NCI-H510A (cell line): ENCODE measurements at regions not wholly inside any gene's neighbourhood (a gene's known extent, or its start where the extent isn't known, plus 50 kb on each side); places are given as distances from the start of the nearest gene placed in this dataset.

Experiments
- DNase-seq: peaks from one replicate; lab custom pipeline; 2025; lab: John Stamatoyannopoulos, UW

DNA sequence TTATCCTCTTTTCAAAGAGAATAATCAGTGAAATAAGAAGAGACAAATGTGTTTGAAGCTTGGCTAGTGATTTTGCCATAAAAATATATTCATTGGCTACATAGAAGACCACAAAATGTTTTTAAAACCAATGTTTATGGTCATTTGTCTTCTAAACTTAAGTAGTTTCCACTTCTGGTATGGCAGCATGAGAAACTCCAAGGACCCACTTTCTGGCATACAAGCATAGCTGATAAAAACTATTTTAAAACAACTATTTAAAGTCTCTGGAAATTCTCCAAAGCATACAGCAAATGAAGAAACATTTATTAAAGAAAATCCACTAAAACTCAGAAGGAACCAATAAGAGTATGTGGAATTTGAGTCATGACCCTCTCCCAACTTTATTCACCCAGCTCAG lies 89.2 kb upstream of the TOMM7 start:
- no peak for DNase-seq

DNA sequence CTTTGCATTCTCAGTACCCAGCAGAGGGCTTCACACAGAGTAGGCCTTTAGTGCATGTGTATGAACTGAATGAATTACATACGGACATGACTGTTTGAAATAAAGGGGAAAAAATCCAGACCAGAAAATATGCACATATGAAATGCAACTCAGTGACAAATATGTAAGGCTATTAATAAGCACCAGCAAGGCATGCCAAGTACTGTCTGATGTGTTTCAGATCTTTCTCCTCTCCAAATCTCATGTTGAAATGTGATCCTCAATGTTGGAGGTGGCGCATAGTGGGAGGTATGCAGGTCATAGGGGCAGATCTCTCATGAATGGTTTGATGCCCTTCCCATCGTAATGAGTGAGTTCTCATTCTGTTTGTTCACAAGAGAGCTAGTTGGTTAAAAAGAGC lies 87.3 kb upstream of the TOMM7 start:
- no peak for DNase-seq

DNA sequence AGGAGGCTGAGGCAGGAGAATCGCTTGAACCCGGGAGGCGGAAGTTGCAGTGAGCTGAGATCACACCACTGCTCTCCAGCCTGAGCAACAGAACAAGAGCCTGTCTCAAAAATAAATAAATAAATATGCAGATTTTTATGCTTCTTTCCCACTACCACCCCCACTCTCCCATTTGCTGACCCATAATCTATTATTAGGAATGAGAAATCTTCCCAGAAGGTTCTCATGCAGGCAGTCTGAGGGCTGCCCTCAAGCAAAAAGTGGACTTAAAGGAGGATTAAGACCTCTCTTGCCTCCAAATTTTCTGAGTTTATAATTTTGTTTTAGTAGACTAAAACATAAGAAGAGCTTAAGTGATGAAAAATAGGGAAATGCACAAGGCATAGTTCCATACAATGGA lies 85.2 kb upstream of the TOMM7 start:
- no peak for DNase-seq

DNA sequence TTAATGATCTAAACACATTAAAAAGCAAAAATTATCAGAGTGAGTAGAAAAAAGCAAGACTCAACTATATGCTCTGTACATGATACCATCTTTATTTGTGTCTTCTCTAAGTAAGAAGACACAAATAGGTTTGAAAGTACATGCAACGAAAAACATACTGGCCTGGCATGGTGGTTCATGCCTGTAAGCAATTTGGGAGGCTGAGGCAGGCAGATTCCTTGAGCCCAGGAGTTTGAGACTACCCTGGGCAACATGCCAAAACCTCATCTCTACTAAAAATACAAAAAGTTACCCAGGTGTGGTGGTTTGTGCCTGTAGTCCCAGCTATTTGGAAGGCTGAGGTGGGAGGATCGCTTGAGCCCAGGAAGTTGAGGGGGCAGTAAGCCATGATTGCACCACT lies 78.1 kb upstream of the TOMM7 start:
- no peak for DNase-seq

DNA sequence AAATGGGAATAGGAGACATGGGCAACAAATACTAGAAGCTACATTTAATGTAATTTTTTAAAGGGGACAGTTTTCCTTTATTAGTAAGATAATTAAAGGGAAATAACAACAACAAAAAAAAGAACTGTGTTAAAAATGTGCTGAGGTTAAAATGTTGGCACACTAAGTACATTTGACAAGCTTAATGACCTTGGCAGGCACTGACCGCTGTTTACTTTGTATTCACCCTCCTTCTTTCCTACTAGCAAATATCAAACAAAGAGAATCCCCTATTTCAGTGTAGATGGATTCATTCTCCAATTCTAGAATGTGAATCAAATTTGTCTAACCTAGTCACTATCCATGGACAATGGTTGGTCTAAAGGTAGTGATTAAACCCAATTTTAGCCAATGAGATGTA lies 77.5 kb upstream of the TOMM7 start:
- DNase-seq, result no peak

DNA sequence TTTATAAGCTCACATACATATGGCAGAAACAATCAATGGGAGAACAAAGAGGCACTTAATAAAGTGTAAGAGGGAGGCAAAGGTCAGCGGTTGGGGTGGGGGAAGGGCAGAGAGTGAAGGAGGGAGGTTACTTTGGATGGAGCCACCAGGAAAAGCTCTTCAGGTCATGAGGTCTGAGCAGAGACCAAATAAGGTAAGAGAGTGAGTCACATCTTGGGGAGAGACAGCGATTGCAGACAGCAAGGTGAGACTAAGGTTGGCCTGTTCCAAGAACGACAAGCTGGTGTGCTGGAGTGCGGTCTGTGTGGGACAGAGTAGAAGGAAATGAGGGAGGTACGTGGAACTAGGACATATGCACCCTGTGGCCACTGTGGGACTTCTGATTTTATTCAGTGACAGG lies 74.3 kb upstream of the TOMM7 start:
- no peak for DNase-seq

DNA sequence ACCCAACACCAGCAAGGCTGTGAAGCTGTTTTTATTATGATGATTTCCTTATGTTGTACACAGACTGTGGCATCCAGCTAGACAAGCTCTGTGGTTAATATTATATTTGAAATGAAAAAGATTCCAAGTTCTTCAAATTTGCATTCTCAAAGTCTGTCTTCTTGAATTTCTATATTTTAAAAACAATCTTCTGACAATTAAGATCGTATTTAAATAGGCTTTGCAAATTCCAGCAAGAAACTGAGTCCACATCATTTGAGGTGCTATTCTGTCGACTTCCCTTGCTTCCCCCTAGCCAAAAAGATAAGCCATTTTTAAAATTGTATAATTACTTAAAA lies 73.1 kb upstream of the TOMM7 start:
- DNase-seq, result no peak

DNA sequence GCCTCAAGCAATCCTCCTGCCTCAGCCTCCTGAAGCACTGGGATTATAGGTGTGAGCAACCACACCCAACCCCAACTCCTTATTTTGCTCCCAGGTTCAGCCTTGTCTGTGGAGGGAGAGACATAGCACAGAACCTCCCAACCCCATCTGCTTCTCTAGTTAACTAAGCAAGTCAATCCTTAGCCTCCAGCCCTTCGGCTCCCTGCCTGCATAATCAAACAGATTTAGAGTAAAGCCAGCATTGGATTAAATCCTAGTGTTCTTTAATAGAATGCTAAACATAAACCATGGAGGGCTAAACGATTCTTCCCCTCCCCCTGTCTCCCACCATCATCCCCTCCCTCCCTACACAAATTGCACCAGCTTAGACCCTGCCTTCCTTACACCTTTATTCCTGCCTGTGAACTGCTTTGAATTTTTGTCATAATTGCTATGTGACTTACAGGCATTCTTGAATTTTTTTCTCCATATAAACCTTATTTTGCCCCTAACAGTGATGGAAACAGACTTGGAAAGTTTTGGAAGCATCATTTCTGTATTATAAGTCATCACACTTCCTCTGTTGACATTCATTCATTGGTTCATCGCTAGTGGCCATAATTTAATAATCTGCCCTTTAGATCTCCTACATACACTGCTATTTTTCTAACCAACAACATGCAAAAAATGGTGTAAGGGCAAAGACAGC lies 72.6 kb upstream of the TOMM7 start:
- DNase-seq, result no peak

DNA sequence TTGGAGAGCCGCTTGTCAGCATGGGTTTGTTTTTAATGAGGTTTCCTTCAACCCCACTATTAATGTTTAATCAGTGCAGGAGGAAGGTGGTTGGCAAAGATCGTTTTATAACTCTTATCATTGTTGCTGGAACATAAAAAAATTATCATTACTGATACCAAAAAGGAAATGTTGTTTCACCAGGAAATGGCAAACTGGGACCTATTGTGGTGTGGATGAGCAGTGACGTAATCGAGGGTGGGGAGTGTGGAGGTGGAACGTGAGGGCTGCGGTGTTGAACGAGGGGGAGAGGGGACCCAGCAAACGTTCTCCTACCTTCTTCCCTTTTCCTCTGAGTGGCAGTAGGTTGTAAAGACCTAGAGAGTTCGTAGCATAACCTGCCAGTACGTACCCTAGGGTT lies 71.9 kb upstream of the TOMM7 start:
- DNase-seq, result no peak

DNA sequence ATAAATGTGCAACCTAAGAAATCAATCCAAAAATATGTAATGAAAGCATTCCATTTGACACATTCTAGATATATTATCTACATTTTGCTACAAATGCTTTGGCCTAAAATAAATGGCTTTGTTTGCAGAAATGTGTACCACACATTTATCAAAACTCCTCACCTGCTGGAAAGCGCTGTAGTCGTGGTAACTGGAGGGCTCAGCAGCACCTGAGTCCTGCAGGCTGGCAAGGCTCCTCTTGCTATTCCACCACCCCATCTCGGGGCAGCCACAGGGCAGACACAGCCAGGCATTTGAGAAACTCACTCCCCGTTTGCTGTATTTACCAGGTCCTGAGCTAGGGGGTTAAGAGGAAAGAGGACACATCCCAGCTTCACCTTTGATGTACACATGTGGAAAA lies 68.1 kb upstream of the TOMM7 start:
- no peak for DNase-seq

DNA sequence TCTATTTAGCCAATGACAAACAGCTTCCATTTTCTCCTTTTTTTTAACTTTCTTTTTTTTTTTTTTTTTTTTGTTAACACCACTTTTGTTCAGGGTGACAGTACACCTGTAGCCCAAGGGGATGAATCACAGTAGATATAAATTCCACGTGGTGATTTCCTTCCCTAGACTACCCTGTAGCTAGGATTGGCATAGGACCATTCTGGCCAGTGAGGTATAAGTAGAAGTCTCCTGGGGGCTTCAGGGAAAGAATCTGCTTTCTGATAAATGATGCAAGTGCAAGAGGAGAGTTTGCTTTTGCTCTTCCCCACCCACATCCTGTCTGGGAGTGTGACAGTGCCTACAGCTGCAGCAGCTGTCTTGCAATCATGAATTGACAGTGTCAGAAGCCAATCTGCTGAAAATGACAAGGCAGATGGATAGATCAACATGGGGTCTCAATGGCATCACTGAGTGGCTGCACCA lies 63.2 kb upstream of the TOMM7 start:
- peak; percentile 8 for DNase-seq

DNA sequence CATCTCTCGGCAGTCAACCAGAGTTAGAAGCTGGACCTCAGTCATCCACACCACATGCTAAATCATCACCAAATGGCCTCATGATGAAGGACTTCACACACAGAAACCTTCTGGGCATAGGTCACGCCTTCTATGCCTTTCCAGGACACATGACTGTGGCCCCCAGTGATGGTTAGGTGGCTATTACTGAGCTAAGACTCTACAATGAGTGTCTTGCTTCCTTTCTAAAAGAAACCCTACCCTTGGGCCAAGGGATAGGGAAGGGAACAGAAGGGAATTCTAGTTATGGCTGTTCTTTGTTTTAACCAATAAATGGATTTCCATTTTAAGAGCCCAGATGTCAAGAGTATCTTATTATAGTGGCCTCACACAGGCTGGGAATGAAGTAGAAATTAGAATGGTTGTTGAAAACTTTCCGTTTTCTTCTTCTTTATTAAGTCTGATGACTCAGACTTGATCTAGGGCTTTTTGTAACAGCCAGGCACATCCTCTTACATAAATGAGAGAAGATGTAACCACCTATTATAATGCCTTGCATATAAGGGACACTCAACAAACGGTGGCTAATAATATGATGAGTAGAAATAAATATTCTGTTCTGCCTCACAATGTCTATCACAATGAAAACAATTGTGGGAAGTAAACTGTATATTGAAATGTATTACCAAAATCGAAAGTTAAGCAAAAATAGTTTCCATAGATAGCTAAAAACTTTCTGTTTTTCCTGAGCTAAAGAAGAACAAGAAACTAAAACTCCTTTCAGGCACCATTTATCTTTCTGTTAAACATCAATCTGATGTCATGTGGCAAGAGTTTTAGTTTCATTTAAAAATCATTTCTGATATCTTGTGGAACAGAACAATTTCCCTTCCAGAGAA lies 62.5 kb upstream of the TOMM7 start:
- DNase-seq, result no peak

DNA sequence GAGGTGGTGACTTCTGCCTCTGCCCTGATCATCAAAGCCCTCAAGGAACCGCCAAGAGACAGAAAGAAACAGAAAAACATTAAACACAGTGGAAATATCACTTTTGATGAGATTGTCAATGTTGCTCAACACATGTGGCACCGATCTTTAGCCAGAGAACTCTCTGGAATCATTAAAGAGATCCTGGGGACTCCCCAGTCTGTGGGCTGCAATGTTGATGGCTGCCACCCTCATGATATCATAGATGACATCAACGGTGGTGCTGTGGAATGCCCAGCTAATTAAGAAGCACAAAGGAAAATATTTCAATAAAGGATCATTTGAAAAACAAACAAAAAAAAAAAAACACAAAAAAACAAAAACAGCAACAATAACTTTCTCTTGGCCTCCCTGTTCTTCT lies 59.5 kb upstream of the TOMM7 start:
- no peak for DNase-seq

DNA sequence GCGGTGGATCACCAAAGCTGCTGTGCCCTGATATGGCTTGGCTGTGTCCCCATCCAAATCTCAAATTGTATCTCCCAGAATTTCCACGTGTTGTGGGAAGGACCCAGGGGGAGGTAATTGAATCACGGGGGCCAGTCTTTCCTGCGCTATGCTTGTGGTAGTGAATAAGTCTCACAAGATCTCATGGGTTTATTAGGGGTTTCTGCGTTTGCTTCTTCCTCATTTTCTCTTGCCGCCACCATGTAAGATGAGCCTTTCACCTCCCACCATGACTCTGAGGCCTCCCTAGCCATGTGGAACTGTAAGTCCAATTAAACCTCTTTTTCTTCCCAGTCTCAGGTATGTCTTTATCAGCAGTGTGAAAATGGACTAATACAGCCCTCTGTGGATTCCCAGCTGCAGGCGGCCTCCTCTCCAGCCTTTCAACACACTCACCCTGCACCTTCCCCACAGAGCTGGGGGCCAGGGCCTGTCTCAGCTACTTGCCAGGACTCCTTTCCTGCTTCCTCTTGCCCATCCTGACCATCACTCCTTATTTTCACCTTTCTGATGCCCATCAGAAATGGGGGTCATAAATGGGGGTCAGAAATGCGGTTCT lies 57.2 kb upstream of the TOMM7 start:
- no peak for DNase-seq

DNA sequence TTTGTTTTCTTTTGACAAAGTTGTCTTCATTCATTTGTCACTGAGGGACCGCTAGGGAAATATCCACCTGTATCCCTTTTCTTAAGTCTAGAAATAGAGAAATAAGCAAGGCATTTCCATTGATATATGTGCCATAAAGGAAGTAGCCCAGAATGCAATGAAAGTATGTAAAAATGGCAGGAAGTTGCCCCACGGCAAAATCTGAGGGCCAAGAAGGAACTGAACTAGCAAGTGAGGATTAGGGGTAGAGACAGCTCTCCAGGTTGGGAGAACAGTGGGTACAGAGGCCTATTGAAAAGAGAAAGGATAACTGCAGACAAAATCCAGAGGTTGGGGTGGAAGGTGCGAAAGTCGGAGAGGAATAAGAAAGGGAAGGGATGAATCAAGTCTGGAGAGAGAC lies 56.6 kb upstream of the TOMM7 start:
- DNase-seq, result no peak

DNA sequence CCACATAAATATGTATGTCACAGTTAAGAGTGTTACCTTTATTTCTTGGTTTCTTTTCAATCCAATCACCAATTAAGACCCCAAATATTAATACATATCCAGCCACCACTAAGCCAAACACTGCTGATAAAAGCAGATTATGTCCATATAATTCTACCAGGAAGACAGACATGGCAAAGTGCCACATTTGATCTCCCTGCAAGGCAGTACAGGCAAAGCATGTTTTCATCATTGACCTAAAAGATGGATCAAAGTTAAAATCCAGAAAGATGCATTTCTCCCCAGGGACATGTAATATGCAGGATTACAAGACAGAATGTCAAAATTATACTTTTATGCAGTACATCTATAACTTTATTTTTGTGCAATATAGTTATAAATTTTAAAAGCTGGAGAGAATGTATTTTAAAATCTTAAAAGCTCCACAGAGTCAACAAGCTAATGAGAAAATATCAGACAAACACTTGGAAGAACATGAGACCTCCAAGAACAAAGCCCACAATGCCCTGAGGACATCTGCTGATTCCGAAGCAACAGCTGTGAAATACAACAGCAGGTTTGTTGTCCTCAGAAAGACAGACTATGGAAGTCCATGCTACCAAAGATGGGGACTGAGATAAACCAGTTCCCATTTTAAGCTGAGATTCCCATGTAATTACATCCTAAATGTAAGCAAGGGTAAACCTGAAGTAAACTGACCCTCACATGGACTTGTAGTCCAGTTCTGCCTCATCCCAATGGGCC lies 54.5 kb upstream of the TOMM7 start:
- no peak for DNase-seq

DNA sequence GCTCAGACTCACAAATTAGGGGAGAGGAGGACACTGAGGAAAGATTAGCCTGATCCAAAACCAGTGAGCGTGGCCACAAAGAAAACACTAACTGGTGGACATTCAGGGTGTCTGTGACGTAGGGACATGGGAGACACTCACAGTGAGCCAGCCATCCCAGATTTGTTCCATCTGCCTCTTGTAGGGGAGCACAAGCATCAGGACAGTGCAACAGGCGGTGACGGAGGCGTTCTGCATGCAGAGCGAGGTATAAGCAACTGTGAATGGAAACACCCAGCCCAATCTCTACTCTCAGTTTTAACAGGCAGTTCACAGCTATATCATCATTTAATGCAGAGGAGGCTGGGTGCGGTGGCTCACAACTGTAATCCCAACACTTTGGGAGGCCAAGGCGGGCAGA lies 52.8 kb upstream of the TOMM7 start:
- DNase-seq, result no peak

DNA sequence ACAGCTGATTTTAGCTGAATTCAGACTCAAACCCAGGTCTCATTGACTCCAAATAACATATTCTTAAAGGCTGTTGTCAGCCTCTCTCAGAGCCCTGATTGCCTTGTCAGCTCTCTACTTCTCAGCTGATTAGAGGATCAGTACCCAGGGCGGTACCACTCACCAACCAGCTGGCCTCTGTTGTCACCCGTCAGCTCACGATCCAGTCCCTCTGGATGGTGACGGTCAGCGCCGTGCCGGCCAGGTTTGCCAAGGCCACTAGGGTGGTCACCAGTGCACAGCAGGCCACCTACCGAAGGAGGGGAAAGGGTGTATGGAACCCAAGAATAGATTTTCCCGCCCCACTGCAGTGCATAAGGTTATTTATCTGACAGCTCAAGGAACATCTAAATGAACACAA lies 52.3 kb upstream of the TOMM7 start:
- DNase-seq, result no peak
